SK-N-SH treated with all-trans-retinoic acid at 6 μM for 48 hours (cell line): ENCODE measurements at regions not wholly inside any gene's neighbourhood (a gene's known extent, or its start where the extent isn't known, plus 50 kb on each side); places are given as distances from the start of the nearest gene placed in this dataset.

Source experiments
- ATAC-seq: fragments of 200-7000 bp; cut with Tn5 transposase; 3 replicates; pipeline ENCODE4 v1.9.1; 2020; ENCODE audit warnings: mild to moderate bottlenecking, moderate library complexity
- ARNTL ChIP-seq: fragments of 450-650 bp; formaldehyde crosslinking; IDR thresholded peaks from 2 replicates; pipeline ENCODE4 v1.5.0; 2020; ENCODE audit warnings: low read depth, mild to moderate bottlenecking, moderate library complexity, borderline replicate concordance
- BACH2 ChIP-seq: fragments of 250-450 bp; sonication (Bioruptor Pico); IDR thresholded peaks from 2 replicates; pipeline ENCODE4 v1.9.0; 2021; ENCODE audit warnings: mild to moderate bottlenecking, borderline replicate concordance
- CREB5 ChIP-seq: fragments of 250-450 bp; sonication (Bioruptor Pico); IDR thresholded peaks from 2 replicates; pipeline ENCODE4 v1.5.1; 2020; ENCODE audit warnings: low read depth, mild to moderate bottlenecking, moderate library complexity
- CSDC2 ChIP-seq: fragments of 250-450 bp; sonication (Bioruptor Pico); IDR thresholded peaks from 2 replicates; pipeline ENCODE4 v1.5.0; 2020; ENCODE audit warnings: mild to moderate bottlenecking, moderate library complexity
- ESRRG ChIP-seq: fragments of 250-450 bp; sonication (Bioruptor Pico); IDR thresholded peaks from 2 replicates; pipeline ENCODE4 v1.6.1; 2021; ENCODE audit warnings: mild to moderate bottlenecking
- GLIS3 ChIP-seq: fragments of 250-450 bp; sonication (Bioruptor Pico); IDR thresholded peaks from 2 replicates; pipeline ENCODE4 v1.5.0; 2020; ENCODE audit warnings: mild to moderate bottlenecking, moderate library complexity
- ISL1 ChIP-seq: fragments of 250-450 bp; sonication (Bioruptor Pico); IDR thresholded peaks from 2 replicates; pipeline ENCODE4 v2.1.2; 2022; ENCODE audit warnings: mild to moderate bottlenecking, moderate library complexity
- PATZ1 ChIP-seq: fragments of 250-450 bp; sonication (Bioruptor Pico); IDR thresholded peaks from 2 replicates; pipeline ENCODE4 v1.8.0; 2020; ENCODE audit warnings: mild to moderate bottlenecking, moderate library complexity, borderline replicate concordance
- PPARA ChIP-seq: fragments of 250-450 bp; sonication (Bioruptor Pico); IDR thresholded peaks from 2 replicates; pipeline ENCODE4 v1.5.0; 2020; ENCODE audit warnings: mild to moderate bottlenecking, borderline replicate concordance
- RARB ChIP-seq: fragments of 250-450 bp; sonication (Bioruptor Pico); IDR thresholded peaks from 2 replicates; pipeline ENCODE4 v1.8.0; 2021; ENCODE audit warnings: mild to moderate bottlenecking, moderate library complexity
- SNAI2 ChIP-seq: fragments of 250-450 bp; sonication (Bioruptor Pico); IDR thresholded peaks from 2 replicates; pipeline ENCODE4 v1.5.0; 2020; ENCODE audit warnings: mild to moderate bottlenecking, moderate library complexity
- TCF4 ChIP-seq: fragments of 250-450 bp; sonication (Bioruptor Pico); IDR thresholded peaks from 2 replicates; pipeline ENCODE4 v1.8.0; 2021; ENCODE audit warnings: mild to moderate bottlenecking, moderate library complexity, borderline replicate concordance
- TOX ChIP-seq: fragments of 250-450 bp; sonication (Bioruptor Pico); IDR thresholded peaks from 2 replicates; pipeline ENCODE4 v1.8.0; 2021; ENCODE audit warnings: mild to moderate bottlenecking, moderate library complexity, borderline replicate concordance
- TSHZ2 ChIP-seq: fragments of 250-450 bp; sonication (Bioruptor Pico); IDR thresholded peaks from 2 replicates; pipeline ENCODE4 v1.5.0; 2020; ENCODE audit warnings: mild to moderate bottlenecking, moderate library complexity
- ZC3H10 ChIP-seq: fragments of 250-450 bp; sonication (Bioruptor Pico); IDR thresholded peaks from 2 replicates; pipeline ENCODE4 v1.5.1; 2021; ENCODE audit warnings: mild to moderate bottlenecking, moderate library complexity
- ZFP3 ChIP-seq: fragments of 250-450 bp; sonication (Bioruptor Pico); IDR thresholded peaks from 2 replicates; pipeline ENCODE4 v1.5.0; 2020; ENCODE audit warnings: mild to moderate bottlenecking, moderate library complexity
- ZFP30 ChIP-seq: fragments of 450-650 bp; formaldehyde crosslinking; IDR thresholded peaks from 2 replicates; pipeline ENCODE4 v1.5.0; 2022; ENCODE audit warnings: mild to moderate bottlenecking, moderate library complexity
- TF ChIP-seq, protein P1 (sequence below): fragments of 250-450 bp; sonication (Bioruptor Pico); IDR thresholded peaks from 2 replicates; pipeline ENCODE4 v1.8.0; 2021; ENCODE audit warnings: low read depth, mild to moderate bottlenecking, moderate library complexity, borderline replicate concordance

GRCh38 chr6:103982574-103982973 lies 877.1 kb downstream of the HACE1 start:
- TF ChIP-seq ZC3H10 (CRISPR knock-in tag), result no peak
- TF ChIP-seq TSHZ2 (CRISPR knock-in tag), result no peak
- TF ChIP-seq, protein P1, sequence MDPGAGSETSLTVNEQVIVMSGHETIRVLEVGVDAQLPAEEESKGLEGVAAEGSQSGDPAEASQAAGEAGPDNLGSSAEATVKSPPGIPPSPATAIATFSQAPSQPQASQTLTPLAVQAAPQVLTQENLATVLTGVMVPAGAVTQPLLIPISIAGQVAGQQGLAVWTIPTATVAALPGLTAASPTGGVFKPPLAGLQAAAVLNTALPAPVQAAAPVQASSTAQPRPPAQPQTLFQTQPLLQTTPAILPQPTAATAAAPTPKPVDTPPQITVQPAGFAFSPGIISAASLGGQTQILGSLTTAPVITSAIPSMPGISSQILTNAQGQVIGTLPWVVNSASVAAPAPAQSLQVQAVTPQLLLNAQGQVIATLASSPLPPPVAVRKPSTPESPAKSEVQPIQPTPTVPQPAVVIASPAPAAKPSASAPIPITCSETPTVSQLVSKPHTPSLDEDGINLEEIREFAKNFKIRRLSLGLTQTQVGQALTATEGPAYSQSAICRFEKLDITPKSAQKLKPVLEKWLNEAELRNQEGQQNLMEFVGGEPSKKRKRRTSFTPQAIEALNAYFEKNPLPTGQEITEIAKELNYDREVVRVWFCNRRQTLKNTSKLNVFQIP, result no peak
- TF ChIP-seq PPARA (CRISPR knock-in tag), result no peak
- TF ChIP-seq CREB5 (CRISPR knock-in tag), result no peak
- no peak for TF ChIP-seq TOX
- no peak for TF ChIP-seq ARNTL (CRISPR knock-in tag)
- no peak for TF ChIP-seq SNAI2 (CRISPR knock-in tag)
- no peak for TF ChIP-seq PATZ1 (CRISPR knock-in tag)
- no peak for TF ChIP-seq RARB
- TF ChIP-seq ZFP3, result no peak
- no peak for TF ChIP-seq ISL1
- TF ChIP-seq BACH2 (CRISPR knock-in tag), result no peak
- TF ChIP-seq ESRRG, result no peak
- no peak for TF ChIP-seq CSDC2 (CRISPR knock-in tag)
- TF ChIP-seq GLIS3 (CRISPR knock-in tag), result no peak
- no peak for TF ChIP-seq TCF4 (CRISPR knock-in tag)
- TF ChIP-seq ZFP30 (CRISPR knock-in tag), result no peak
- ATAC-seq, result no peak

DNA sequence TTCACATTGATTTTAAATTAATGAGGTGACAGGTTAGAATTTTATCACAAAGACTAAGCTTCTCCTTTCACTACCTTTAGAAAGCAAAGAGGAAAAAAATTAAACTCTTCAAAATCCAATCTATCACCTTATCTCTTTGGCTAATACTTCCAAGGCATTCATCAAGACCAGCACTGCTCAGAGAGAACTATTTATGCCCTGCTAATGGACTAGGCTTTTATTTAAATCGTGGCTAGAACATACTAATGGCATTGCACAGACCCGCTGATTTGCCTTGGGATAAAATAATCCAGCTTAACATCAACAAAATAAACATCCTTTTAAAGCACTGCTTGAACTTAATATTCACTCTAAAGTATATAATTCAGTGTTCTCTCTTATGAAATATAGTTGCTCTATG lies 880.4 kb downstream of the HACE1 start:
- ATAC-seq, result no peak
- TF ChIP-seq PATZ1 (CRISPR knock-in tag) (no peak), ARNTL (CRISPR knock-in tag) (no peak), ZC3H10 (CRISPR knock-in tag) (no peak), CREB5 (CRISPR knock-in tag) (no peak), GLIS3 (CRISPR knock-in tag) (no peak), ISL1 (peak; percentile 37; the same call in 1 of the 2 replicates)
- TF ChIP-seq, protein P1, result no peak
